ENCODE measurements at regions not wholly inside any gene's neighbourhood (a gene's known extent, or its start where the extent isn't known, plus 50 kb on each side); places are given as distances from the start of the nearest gene placed in this dataset.

DNA sequence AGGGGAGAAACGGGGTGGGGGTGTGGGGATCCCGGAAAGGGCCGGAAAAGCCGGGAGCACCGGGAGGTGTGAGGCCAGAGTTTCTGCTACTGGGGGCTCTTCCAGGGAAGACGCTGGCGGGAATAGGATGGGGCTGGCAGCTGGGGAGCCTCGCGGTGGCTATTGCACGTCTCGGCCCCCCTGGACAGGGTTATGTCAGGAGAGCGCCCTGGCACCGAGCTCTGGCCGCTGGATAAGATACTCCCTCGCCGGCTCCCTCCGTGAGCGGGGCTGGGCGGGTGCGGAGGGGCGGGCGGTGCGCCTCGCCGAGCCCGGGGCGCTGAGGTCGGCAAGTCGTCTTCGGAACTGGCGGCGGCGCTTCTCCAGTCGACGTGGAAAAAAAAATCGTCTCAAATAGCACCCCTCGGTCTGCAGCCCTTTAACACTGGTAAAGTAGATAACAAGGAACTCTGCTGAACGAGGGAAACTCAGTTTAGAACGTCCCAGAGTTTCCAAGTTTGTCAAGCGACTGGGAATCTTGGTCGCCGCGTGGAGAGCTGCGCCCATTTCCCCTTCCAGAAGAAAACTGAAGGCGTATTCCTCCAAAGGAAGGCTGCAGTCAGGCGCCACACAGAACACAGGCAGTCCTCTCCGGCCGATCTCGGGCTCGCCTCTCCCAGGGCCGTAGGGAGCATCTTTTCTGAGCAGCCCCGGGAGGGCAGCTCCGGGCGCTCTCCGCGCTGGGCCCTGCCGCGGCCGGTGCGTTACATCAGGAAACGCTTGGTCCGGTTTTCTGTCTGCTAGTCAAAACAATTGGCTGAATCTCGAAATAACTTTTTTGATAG is 115.1 kb downstream of the KCNRG start:
- no peak overlapping the region for H3K27ac ChIP-seq
- WGBS, 2 donors: 5 to 13% methylated on average over 21 to 63 of the region's 63 CpGs
- DNase-seq: peak in 2 of 4 donors; percentile 13 to 23
- ATAC-seq: no peak
- TF ChIP-seq, protein P1, sequence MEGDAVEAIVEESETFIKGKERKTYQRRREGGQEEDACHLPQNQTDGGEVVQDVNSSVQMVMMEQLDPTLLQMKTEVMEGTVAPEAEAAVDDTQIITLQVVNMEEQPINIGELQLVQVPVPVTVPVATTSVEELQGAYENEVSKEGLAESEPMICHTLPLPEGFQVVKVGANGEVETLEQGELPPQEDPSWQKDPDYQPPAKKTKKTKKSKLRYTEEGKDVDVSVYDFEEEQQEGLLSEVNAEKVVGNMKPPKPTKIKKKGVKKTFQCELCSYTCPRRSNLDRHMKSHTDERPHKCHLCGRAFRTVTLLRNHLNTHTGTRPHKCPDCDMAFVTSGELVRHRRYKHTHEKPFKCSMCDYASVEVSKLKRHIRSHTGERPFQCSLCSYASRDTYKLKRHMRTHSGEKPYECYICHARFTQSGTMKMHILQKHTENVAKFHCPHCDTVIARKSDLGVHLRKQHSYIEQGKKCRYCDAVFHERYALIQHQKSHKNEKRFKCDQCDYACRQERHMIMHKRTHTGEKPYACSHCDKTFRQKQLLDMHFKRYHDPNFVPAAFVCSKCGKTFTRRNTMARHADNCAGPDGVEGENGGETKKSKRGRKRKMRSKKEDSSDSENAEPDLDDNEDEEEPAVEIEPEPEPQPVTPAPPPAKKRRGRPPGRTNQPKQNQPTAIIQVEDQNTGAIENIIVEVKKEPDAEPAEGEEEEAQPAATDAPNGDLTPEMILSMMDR (IDR thresholded peaks at IDR 0.05): no peak
- TF ChIP-seq POLR2A (IDR thresholded peaks at IDR 0.05): peak in 1 of 3 donors; percentile 17
- no peak overlapping the region for H3K4me3 ChIP-seq
- H3K27me3 ChIP-seq: peaks cover 0 to 57% of the 10 kb centered on the region in 2 donors
- H3K4me1 ChIP-seq: peaks cover 43% of the 10 kb centered on the region
- H3K9me3 ChIP-seq: no peaks in the 10 kb centered on the region
- intact Hi-C loops (cut with DNase I): loop anchor here (10.0 kb wide), 1 partner anchor 134 kb away; no protein-coding TSS in a partner anchor
- H3K36me3 ChIP-seq (replicated peaks in 1 of 2; ENCODE audit: insufficient read depth in 1 of 2, low read depth in 2 of 2): no peaks in the 10 kb centered on the region

DNA sequence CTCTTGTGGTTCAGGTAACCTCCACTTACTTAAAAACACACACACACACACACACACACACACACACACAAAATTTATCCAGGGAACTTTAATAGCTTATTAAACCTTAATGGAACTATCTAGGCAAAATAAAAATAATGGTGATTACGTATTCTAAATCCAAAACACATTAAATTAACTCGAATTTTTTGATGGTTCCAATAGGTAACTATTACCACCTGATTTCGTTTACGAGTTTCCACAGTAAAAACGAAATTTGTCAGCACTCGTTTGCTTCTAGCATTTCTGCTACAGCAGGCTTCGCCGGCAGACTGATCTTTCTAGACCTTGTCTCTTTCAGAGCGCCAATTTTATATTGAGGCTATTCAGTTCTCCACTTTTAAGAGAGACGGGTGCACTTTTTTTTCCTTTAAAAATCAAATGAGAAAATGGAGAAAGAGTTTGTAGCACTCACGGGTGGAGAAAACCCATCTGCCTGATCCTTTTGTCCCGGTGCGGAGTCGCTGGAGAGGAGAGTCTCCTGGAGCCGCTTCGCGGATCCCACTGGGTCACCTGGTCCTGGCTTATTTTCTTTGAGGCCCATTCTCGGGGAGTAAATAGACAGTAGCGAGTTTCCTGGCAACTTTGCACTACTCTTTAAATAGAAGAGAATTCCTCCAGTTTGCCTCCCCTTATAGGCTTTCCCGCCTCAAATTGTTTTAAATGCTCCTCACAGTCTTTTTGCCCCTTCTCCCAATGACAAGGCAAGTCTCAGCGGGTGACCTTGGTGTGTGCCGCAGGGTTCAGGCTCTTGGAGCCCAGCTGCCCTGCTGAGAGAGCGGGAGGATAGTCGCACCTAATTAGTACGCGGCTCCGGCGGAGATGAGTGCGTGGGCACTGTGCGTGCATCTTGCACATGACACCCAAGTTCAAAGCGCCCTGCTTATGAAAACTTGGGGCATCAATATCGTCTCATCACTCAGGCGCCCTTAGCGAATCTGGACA is 117.0 kb downstream of the KCNRG start:
- H3K4me1 ChIP-seq: peaks cover 31% of the 10 kb centered on the region
- H3K4me3 ChIP-seq: no peak overlapping the region
- no peak for TF ChIP-seq POLR2A (IDR thresholded peaks at IDR 0.05)
- TF ChIP-seq, protein P1 (IDR thresholded peaks at IDR 0.05): no peak
- WGBS, 2 donors: 22 to 32% methylated on average over 34 of the region's 34 CpGs
- H3K27me3 ChIP-seq: peaks cover 0 to 55% of the 10 kb centered on the region in 2 donors
- H3K27ac ChIP-seq: no peak overlapping the region
- DNase-seq: no peak
- ATAC-seq: no peak
- H3K9me3 ChIP-seq: no peaks in the 10 kb centered on the region
- intact Hi-C loops (cut with DNase I): loop anchor here (10.0 kb wide), 1 partner anchor 133 kb away; no protein-coding TSS in a partner anchor
- H3K36me3 ChIP-seq (replicated peaks in 1 of 2; ENCODE audit: insufficient read depth in 1 of 2, low read depth in 2 of 2): no peaks in the 10 kb centered on the region

DNA sequence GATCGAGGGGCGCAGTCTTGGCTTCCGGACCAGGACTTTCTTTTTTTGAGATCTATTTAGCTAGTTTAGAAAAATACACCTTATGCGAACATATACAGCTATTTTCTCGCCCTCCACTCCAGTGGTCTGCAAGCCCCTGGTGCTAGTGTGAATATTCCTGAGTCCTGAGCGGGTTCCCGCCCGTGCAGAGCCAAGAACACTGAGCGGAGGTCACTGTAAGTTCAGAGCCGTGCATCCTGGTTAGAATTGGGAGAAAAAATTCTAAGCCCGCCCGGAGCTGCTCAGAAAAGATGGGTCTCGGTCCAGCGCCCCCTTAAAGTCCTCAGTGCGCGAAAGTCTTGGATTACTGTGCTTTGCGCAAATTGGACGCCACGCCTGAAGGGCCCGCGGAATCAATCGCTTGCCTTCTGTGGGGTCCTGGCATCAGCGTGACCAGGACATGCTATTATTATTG is 117.7 kb downstream of the KCNRG start:
- no peak for DNase-seq
- ATAC-seq: no peak
- Histone ChIP-seq H3K36me3 (replicated peaks in 1 of 2; ENCODE audit: insufficient read depth in 1 of 2, low read depth in 2 of 2) (no peaks in the 10 kb centered on the region), H3K27ac (no peak overlapping the region), H3K4me1 (peaks cover 26% of the 10 kb centered on the region), H3K4me3 (no peak overlapping the region), H3K27me3 (peaks cover 0 to 49% of the 10 kb centered on the region in 2 donors), H3K9me3 (no peaks in the 10 kb centered on the region)
- intact Hi-C loops (cut with DNase I): loop anchor here (10.0 kb wide), 1 partner anchor 132 kb away; no protein-coding TSS in a partner anchor
- WGBS, 2 donors: 25 to 36% methylated on average over 17 to 22 of the region's 23 CpGs
- TF ChIP-seq, protein P1 (IDR thresholded peaks at IDR 0.05): no peak
- no peak for TF ChIP-seq POLR2A (IDR thresholded peaks at IDR 0.05)

DNA sequence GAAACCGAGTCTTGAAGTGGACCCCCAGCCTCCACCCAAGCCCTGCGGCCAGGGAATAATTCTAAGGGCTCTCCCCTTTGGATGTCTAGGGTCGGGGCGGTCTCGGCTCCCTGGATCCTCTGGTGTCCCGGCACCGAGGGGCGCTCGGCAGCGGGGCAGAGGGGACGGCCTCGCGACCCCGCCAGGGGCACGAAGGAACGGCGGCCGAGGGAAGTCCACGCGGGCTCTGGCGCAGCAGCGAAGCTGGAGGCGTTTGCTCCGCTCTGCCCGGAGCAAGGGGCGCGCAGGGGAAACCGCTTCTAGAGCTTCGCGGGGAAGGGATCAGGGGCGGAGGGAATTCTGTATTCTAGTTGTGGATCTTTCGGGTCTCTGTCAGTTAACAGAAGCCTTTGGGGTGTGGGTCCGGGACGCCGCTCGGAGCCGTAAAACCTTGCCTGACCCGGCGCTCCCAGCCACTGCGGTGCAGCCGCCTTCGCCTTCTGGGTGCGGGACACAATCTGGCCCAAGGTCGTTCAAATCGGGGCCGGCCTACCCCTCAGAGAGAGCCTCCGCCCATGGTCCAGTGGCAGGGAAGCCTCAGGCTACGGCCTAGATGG is 118.2 kb downstream of the KCNRG start:
- WGBS, 2 donors: 59 to 71% methylated on average over 21 to 45 of the region's 48 CpGs

More for the DNA sequence above, 118.2 kb downstream of the KCNRG start:
- no peak overlapping the region for H3K27ac ChIP-seq
- H3K27me3 ChIP-seq: peaks cover 0 to 45% of the 10 kb centered on the region in 2 donors
- DNase-seq: no peak
- intact Hi-C loops (cut with DNase I): loop anchor here (10.0 kb wide), 1 partner anchor 131 kb away; no protein-coding TSS in a partner anchor
- ATAC-seq: no peak
- no peak for TF ChIP-seq POLR2A (IDR thresholded peaks at IDR 0.05)
- TF ChIP-seq, protein P1 (IDR thresholded peaks at IDR 0.05): no peak
- H3K4me3 ChIP-seq: no peak overlapping the region
- H3K4me1 ChIP-seq: peaks cover 26% of the 10 kb centered on the region
- H3K9me3 ChIP-seq: no peaks in the 10 kb centered on the region
- no peaks in the 10 kb centered on the region for H3K36me3 ChIP-seq (replicated peaks in 1 of 2; ENCODE audit: insufficient read depth in 1 of 2, low read depth in 2 of 2)

Measured in body of pancreas (tissue), 4 donors.